Endothelial cell of umbilical vein (primary cell): ENCODE measurements at regions not wholly inside any gene's neighbourhood (a gene's known extent, or its start where the extent isn't known, plus 50 kb on each side); places are given as distances from the start of the nearest gene placed in this dataset.

Experiments used
- POLR2A ChIP-seq: IDR thresholded peaks from 2 replicates; pipeline ENCODE4 v1.6.1; 2012; ENCODE audit warnings: low read depth, mild to moderate bottlenecking, control low read depth, low read length
- TF ChIP-seq, protein P1 (sequence below), 2 donors: IDR thresholded peaks; 1 replicate in 1 of 2; 2 replicates in 1 of 2; pipeline ENCODE4 v1.5.1; 2011; ENCODE audit warnings: low read length in 2 of 2, mild to moderate bottlenecking in 2 of 2, moderate library complexity in 2 of 2, control low read depth in 1 of 2, inconsistent platforms in 1 of 2, low read depth in 1 of 2; ENCODE audit not compliant: insufficient read depth in 1 of 2; ENCODE audit errors: extremely low read depth in 1 of 2

DNA sequence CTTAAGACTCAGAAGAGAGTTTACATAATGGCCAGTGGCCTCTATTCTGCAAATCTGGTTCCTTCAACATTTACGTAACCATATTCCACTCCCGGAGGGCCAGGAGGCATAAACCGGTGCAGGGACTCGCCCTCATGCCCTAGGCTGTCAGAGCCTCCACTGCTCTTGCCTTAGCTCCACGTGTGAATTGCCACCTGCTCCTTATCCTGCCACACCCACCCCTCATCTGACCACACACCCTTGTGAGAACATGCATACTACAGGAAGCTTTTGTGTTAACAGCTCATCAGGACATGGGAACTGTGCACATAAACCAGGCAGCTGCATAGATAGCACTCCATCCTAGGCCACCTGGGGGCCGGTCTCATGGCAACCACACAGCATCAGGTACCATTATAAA is 146.7 kb upstream of the PFKP start:
- TF ChIP-seq POLR2A, result no peak
- TF ChIP-seq, protein P1, sequence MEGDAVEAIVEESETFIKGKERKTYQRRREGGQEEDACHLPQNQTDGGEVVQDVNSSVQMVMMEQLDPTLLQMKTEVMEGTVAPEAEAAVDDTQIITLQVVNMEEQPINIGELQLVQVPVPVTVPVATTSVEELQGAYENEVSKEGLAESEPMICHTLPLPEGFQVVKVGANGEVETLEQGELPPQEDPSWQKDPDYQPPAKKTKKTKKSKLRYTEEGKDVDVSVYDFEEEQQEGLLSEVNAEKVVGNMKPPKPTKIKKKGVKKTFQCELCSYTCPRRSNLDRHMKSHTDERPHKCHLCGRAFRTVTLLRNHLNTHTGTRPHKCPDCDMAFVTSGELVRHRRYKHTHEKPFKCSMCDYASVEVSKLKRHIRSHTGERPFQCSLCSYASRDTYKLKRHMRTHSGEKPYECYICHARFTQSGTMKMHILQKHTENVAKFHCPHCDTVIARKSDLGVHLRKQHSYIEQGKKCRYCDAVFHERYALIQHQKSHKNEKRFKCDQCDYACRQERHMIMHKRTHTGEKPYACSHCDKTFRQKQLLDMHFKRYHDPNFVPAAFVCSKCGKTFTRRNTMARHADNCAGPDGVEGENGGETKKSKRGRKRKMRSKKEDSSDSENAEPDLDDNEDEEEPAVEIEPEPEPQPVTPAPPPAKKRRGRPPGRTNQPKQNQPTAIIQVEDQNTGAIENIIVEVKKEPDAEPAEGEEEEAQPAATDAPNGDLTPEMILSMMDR (IDR thresholded peaks at IDR 0.05; ENCODE audit: extremely low read depth in 1 of 2, insufficient read depth in 1 of 2, low read depth in 1 of 2, low read length in 2 of 2), result no peak
